HG02642 (cell line): ENCODE measurements at regions not wholly inside any gene's neighbourhood (a gene's known extent, or its start where the extent isn't known, plus 50 kb on each side); places are given as distances from the start of the nearest gene placed in this dataset.

Source experiments
- ATAC-seq: cut with Tn5 transposase; IDR thresholded peaks from one replicate; pipeline ENCODE4 v1.9.1; 2021; ENCODE audit warnings: mild to moderate bottlenecking; ENCODE audit not compliant: unreplicated experiment, poor library complexity

DNA sequence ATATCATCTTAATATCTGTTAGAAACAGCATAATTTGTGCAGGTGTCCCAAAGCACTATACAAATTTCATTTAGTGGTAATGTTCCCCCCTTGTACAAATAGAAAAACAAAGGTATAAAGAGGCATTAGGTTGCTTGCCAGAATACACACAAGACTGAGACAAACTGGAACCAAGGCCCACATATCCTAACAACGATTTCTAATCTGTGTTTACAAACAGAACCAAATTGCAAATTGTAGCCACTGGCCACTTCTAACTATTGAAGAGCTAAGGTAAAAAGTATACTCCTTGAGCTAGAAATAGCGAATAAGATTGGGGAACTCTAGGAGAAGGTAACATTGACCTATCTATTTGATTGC, 526.1 kb downstream of the KLF12 start:
- ATAC-seq: no peak

DNA sequence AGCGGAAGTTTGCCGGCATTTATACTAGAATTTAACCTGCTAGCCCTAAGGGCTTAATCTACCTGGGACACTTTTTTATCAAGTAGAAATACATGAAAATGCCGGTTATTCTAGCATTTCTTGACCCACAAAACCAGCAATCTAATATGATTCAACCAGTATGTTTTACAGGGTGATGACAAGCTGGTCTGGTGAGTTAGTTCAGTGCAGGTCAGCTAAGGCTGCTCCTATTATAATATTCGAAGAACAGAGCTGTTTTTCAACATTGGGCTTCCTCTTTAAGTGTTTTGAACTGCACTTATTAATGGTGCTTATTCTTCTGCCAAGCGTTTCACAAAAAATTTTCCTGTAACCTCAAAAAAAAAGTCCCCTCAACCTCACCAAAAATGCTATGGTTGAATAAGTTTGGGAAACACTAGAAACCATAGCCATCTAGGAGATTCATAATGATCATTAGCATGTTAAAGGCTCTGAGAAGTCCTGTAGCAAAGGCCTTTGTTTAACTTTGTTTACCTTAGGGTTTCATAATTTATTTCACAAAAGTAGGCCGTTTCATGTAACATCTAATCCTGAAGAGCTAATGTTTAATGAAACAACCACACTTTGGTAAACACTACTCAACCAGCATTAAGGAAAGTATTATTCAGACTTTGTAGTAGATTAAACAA, 526.6 kb downstream of the KLF12 start:
- ATAC-seq: no peak

DNA sequence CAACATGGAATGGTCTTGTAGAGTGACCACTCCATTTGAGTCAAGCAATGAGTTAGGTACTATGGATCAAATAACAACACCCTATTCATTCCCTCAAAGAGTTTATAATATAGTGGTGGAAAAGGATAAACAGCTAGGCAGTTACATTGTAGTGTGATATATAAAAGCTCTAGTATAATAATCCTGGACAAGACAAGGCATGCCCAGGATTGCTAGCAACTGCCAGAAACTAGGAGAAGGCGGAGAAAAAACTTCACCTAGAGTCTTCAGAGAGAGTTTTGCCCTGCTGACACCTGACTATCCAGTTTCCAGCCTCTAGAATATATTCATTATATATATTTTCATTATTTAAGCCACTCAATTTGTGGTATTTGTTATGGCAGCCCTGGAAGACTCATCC, 530.6 kb downstream of the KLF12 start:
- ATAC-seq: no peak

- ATAC-seq: no peak
Measured at GRCh38 chr13:73602295-73602694, 531.9 kb downstream of the KLF12 start.

DNA sequence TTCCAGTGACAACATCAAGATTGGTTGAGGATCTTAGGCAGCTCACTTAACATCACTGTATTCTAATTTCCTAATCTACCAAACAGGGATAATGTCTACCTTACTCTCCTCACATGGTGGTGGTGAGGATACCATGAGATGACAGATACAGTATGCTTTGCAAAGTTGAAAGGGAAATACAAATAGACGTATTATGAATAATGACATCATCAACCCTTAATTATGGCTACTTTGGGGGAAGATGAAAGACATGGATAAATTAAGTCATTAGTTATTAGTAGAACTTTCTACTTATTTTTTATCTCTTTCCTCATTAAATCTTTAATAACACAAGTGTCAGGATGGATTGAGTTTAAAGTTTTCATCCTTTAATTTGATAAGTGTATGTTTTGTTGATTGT, 532.5 kb downstream of the KLF12 start:
- ATAC-seq: no peak

GRCh38 chr13:73599232-73600128, 534.7 kb downstream of the KLF12 start:
- no peak for ATAC-seq

DNA sequence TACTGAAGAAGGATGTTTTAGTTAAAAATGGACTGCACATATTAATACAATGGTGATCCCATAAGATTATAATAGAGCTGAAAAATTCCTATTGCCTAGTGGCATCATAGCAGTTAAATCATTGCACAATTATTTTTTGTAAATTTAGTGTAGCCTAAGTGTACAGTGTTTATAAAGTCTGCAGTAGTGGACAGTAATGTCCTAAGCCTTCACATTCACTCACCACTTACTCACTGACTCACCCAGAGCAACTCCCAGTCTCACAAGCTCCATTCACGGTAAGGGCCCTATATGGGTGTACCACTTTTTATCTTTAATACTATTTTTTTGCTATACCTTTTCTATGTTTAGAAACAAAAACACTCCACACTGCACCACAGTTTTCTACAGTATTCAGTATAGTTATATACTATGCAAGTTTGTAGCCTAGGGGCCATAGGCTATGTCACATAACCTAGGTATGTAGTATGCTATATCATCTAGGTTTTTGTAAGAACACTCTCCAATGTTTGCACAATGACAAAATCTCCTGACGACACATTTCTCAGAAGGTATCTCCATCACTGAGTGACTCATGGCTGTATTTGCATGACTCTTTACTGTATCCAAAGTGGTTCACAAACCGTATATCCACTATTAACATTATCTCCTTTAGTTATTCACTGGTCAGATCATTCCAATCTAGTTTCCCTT, 536.0 kb downstream of the KLF12 start:
- ATAC-seq: no peak

GRCh38 chr13:73596382-73596781, 537.6 kb downstream of the KLF5 start:
- no peak for ATAC-seq

DNA sequence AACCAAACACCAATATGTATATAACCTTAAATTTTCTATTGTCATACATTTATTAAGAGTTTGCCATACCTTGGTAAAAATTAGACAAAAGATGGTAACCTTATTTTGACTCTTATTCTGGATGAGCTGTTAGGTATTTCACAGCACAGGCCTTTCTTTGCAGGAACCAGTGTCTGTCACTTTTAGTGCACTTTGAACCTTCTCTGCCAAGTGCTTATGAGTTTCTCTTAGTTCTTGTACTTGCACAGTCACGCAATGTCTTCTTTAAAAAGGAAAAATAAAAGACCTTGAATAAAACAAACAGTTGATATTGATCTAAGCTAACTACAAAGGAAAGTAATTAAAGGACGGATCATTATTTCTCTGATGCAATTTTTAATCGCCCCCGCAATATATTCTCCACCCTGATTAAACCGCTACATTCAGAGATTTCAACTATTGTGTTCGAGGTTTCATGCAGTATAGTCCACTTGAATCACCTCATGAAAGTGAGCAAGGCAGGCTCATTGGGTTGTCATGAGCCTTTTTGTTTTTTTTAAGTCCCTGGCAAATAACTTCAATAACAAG, 534.5 kb downstream of the KLF5 start:
- ATAC-seq: no peak

DNA sequence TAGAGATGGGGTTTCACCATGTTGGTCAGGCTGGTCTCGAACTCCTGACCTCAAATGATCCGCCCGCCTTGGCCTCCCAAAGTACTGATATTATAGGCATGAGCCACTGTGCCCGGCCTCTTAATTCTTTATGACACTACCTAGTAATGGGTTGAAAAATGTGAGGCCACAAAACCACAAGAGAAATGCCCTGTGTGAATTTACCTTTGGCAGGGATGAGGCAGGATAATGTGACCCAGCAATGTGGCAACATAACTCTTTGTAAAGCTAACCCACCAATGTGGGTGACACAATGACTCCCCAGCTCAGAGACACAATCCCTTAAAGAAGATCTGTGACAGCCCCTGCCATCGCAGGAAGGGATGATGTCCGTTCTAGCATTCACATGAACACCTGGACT, 533.1 kb downstream of the KLF5 start:
- no peak for ATAC-seq

DNA sequence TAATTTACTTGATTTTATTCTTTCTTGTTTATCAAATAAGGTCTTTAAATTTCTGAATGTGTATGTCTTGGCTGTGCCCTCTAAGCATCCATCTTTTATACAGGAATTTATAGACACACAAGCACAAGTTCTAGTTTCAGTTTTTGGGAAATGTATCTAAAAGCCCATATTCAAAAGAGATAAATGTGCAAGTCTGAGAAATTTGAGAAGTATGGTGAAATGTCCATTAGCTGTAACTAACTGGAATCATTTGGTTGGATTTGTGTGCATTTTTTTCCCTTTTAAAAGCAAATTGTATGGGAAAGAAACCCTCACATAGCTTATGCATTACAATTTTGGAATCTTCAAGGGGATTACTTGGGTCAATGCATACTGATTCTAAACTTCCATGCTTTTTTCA, 532.0 kb downstream of the KLF5 start:
- ATAC-seq: no peak

DNA sequence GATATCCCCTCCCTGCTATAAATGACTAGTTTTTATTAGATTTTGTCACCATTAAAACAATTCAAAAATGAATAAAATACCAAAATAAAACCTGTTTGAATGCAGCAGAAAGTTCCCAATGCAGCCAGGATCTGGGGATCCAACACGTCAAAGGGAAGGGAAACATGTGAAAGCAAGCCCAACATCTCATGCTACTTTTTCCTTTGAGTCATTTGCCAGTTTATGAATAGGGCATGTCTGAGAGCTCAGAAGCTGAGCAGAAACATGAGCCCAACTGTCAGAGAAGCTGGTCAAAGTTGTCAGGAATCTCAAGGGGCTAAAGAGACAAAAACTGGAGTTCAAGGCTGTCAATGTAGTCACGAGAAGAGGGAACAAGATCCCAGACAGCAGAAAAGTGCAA, 526.4 kb downstream of the KLF5 start:
- no peak for ATAC-seq

- ATAC-seq: no peak
Measured at GRCh38 chr13:73583331-73583730, 524.5 kb downstream of the KLF5 start.

GRCh38 chr13:73580513-73581267, 521.9 kb downstream of the KLF5 start:
- no peak for ATAC-seq

DNA sequence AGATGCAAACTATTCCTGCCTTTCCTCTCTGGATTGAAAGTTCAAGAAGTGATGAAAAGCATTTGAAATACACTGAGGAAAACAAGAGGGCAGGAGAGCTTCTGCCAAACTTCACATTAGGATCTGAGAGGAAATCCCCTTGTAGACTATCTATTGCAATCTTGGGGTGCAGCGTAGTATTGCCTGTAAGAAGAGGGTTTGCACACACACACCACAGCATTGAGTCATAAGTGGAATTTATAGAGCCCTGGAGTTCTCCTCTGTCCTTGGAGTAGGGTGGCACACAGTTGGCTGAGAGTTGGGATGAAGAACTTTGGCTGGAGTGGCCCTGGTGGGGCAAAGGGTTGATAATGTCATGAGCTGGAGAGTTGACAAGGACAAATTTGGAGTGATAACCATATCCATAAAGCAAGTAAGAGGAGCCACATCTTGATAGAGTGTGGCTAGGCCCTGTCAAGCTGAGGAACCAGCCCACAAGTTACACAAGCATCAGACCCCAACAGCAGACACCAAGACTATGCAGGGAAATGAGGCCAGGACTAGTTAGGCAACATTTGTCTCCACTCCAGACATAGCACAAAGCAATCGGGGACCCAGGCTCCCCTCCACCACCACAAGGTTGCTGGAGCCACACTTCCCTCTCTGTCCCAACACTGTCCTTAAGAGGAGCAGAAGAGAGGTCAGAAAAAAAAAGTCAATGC, 520.9 kb downstream of the KLF5 start:
- no peak for ATAC-seq

DNA sequence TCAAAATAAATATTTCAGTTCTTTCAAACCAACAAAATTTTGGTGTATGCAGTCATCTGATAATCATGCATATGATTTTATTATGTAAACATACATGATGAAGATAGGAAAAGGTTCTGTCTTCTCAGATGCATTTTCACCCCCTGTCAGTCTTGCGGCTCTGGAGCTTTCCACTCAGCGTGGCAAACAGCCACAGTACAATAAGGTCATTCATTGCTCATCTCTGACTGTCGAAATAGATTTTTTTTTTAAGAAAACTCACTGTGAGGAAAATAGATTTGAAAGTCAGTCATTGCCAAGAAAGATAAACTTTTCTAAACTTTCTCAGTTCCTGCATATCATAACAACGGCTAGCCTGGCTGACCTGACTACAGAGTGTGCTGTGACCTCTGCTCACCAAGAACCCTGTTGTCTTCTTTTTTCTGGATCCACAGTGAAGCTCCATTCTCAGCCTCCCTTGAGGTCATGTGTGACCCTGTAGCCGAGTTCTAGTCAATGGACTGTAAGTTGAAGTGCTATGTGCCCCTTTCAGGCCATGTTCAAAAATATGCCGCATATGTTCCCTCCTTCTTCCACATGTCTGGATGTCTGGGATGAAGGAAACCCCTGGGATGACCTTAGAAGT, 519.6 kb downstream of the KLF5 start:
- no peak for ATAC-seq

- no peak for ATAC-seq
Measured at GRCh38 chr13:73576291-73576690, 517.5 kb downstream of the KLF5 start.

GRCh38 chr13:73572824-73573223, 514.0 kb downstream of the KLF5 start:
- no peak for ATAC-seq

GRCh38 chr13:73571376-73571775, 512.6 kb downstream of the KLF5 start:
- no peak for ATAC-seq
